ENCODE measurements at regions not wholly inside any gene's neighbourhood (a gene's known extent, or its start where the extent isn't known, plus 50 kb on each side); places are given as distances from the start of the nearest gene placed in this dataset.

DNA sequence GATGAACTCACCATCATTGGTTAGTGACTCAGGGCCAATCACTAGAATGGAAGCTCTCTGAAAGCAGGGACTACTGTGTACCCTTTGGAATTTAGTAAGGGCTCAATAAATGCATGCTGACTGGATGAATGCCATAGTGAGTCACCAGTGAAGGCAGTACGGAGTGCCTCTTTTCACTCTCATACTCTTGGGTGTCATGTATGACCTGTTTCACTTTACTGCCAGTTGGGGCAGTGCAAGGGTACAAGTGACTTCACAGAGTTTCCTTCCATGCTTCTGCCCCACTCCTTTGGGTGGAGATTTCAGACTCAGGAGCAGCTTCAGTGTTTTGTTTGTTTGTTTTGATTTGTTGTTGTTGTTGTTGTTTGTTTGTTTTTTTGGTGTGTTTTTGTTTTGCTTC is 57.7 kb downstream of the SOX3 start:
- H3K27me3 ChIP-seq (ENCODE audit: insufficient read depth, low read length), result no peaks in the 10 kb centered on the region
- no peak overlapping the region for H3K4me2 ChIP-seq (ENCODE audit: insufficient read depth, low read length)
- H3K4me3 ChIP-seq (ENCODE audit: insufficient read depth, low read length), result no peak overlapping the region
- H3K27ac ChIP-seq (ENCODE audit: low read depth, low read length), result no peak overlapping the region
- no peaks in the 10 kb centered on the region for H4K20me1 ChIP-seq (ENCODE audit: insufficient read depth, low read length)
- H3K4me1 ChIP-seq (ENCODE audit: insufficient read depth, low read length), result no peaks in the 10 kb centered on the region
- no peak for DNase-seq (ENCODE audit: insufficient read length, low spot score, missing footprints)
- H3K79me2 ChIP-seq (ENCODE audit: insufficient read depth, low read length), result no peaks in the 10 kb centered on the region
- no peaks in the 10 kb centered on the region for H3K9me3 ChIP-seq (ENCODE audit: low read depth, low read length)
- no peak overlapping the region for H2AFZ ChIP-seq (ENCODE audit: low read length)
- no peaks in the 10 kb centered on the region for H3K36me3 ChIP-seq (ENCODE audit: insufficient read depth, low read length)
- TF ChIP-seq, protein P1, sequence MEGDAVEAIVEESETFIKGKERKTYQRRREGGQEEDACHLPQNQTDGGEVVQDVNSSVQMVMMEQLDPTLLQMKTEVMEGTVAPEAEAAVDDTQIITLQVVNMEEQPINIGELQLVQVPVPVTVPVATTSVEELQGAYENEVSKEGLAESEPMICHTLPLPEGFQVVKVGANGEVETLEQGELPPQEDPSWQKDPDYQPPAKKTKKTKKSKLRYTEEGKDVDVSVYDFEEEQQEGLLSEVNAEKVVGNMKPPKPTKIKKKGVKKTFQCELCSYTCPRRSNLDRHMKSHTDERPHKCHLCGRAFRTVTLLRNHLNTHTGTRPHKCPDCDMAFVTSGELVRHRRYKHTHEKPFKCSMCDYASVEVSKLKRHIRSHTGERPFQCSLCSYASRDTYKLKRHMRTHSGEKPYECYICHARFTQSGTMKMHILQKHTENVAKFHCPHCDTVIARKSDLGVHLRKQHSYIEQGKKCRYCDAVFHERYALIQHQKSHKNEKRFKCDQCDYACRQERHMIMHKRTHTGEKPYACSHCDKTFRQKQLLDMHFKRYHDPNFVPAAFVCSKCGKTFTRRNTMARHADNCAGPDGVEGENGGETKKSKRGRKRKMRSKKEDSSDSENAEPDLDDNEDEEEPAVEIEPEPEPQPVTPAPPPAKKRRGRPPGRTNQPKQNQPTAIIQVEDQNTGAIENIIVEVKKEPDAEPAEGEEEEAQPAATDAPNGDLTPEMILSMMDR (IDR thresholded peaks at IDR 0.05; ENCODE audit: extremely low read depth, low read depth, low read length), result no peak

DNA sequence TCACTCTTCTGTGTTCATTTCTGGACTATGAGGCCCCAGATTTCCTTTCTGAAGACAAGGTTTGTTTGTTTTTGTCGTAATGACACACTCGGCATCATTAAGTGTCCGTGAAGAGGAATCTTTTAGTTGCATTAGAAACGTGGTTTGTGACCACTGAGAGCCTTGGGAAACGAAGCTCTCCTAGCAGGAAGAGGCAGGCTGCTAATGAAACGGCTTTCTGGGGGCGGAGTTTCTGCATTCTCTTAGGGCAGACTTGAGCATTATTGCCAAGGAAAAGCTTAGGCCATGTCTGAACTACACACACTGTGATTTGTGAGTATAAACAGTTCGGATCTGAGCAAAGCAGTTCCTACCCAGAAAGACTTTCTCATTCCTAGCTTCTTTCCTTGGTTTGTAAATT is 64.0 kb downstream of the SOX3 start:
- Histone ChIP-seq H3K9me3 (ENCODE audit: low read depth, low read length) (no peaks in the 10 kb centered on the region), H3K79me2 (ENCODE audit: insufficient read depth, low read length) (no peaks in the 10 kb centered on the region), H3K4me1 (ENCODE audit: insufficient read depth, low read length) (no peaks in the 10 kb centered on the region), H3K27ac (ENCODE audit: low read depth, low read length) (no peak overlapping the region), H3K36me3 (ENCODE audit: insufficient read depth, low read length) (no peaks in the 10 kb centered on the region), H3K27me3 (ENCODE audit: insufficient read depth, low read length) (no peaks in the 10 kb centered on the region), H3K4me3 (ENCODE audit: insufficient read depth, low read length) (no peak overlapping the region), H4K20me1 (ENCODE audit: insufficient read depth, low read length) (no peaks in the 10 kb centered on the region), H2AFZ (ENCODE audit: low read length) (no peak overlapping the region), H3K4me2 (ENCODE audit: insufficient read depth, low read length) (no peak overlapping the region)
- TF ChIP-seq, protein P1 (IDR thresholded peaks at IDR 0.05; ENCODE audit: extremely low read depth, low read depth, low read length), result no peak
- no peak for DNase-seq (ENCODE audit: insufficient read length, low spot score, missing footprints)

DNA sequence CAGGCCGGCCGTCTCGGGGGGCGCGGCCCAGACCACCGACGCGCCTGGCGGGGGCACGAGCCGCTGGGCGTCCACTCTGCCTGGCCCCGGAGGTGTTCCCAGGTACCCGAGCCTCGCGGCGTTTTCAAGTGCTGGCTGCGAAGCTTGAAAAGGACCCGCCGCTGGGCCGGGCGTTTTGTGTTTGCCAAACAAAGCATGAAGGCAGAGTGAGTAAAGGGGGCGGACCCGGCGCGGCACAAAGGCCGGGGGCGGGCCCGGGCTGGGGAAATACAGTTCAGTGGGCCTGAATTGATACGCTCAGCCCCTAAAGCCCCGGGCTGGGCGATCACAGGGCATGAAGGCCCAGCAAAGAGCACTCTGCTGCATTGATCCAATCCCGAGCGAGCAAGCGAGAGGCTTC is 65.4 kb downstream of the SOX3 start:
- Histone ChIP-seq H3K4me1 (ENCODE audit: insufficient read depth, low read length) (no peaks in the 10 kb centered on the region), H3K79me2 (ENCODE audit: insufficient read depth, low read length) (no peaks in the 10 kb centered on the region), H2AFZ (ENCODE audit: low read length) (no peak overlapping the region), H3K27me3 (ENCODE audit: insufficient read depth, low read length) (no peaks in the 10 kb centered on the region), H3K36me3 (ENCODE audit: insufficient read depth, low read length) (no peaks in the 10 kb centered on the region), H3K27ac (ENCODE audit: low read depth, low read length) (no peak overlapping the region), H3K4me2 (ENCODE audit: insufficient read depth, low read length) (no peak overlapping the region), H3K4me3 (ENCODE audit: insufficient read depth, low read length) (no peak overlapping the region), H4K20me1 (ENCODE audit: insufficient read depth, low read length) (no peaks in the 10 kb centered on the region), H3K9me3 (ENCODE audit: low read depth, low read length) (no peaks in the 10 kb centered on the region)
- no peak for DNase-seq (ENCODE audit: insufficient read length, low spot score, missing footprints)
- TF ChIP-seq, protein P1 (IDR thresholded peaks at IDR 0.05; ENCODE audit: extremely low read depth, low read depth, low read length), result no peak

DNA sequence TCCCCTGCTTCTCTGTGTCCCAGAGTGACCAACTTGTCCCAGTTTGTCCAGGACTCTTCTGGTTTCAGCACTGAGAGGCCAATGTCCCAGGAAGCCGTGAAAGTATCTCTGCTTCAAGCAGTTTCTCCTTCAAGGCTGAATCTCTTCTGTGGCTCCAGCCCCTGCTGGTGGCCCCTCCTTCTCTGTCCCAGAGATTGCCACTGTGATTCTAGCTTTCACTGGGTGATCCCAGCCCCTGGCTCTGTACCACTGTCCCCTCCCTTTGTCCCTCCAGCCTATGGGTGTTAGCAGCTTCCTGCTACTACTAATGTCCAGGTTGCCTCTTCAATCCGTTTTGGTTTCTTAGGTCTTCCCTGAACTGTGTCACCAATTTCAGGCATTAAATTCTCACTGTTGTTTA is 70.5 kb downstream of the SOX3 start:
- H3K27me3 ChIP-seq (ENCODE audit: insufficient read depth, low read length), result no peaks in the 10 kb centered on the region
- no peak overlapping the region for H3K4me2 ChIP-seq (ENCODE audit: insufficient read depth, low read length)
- H3K79me2 ChIP-seq (ENCODE audit: insufficient read depth, low read length), result no peaks in the 10 kb centered on the region
- no peaks in the 10 kb centered on the region for H3K36me3 ChIP-seq (ENCODE audit: insufficient read depth, low read length)
- H3K27ac ChIP-seq (ENCODE audit: low read depth, low read length), result no peak overlapping the region
- H4K20me1 ChIP-seq (ENCODE audit: insufficient read depth, low read length), result no peaks in the 10 kb centered on the region
- DNase-seq (ENCODE audit: insufficient read length, low spot score, missing footprints), result no peak
- H3K4me3 ChIP-seq (ENCODE audit: insufficient read depth, low read length), result no peak overlapping the region
- TF ChIP-seq, protein P1 (IDR thresholded peaks at IDR 0.05; ENCODE audit: extremely low read depth, low read depth, low read length), result no peak
- no peaks in the 10 kb centered on the region for H3K9me3 ChIP-seq (ENCODE audit: low read depth, low read length)
- no peaks in the 10 kb centered on the region for H3K4me1 ChIP-seq (ENCODE audit: insufficient read depth, low read length)
- H2AFZ ChIP-seq (ENCODE audit: low read length), result no peak overlapping the region

Measured in osteoblast (primary cell).